Stomach smooth muscle (tissue), 2 donors: ENCODE measurements at regions not wholly inside any gene's neighbourhood (a gene's known extent, or its start where the extent isn't known, plus 50 kb on each side); places are given as distances from the start of the nearest gene placed in this dataset.

Source experiments
- H3K27ac ChIP-seq: one replicate; pipeline ENCODE4 v1.7.0; 2013; ENCODE audit warnings: mild to moderate bottlenecking, low read length, inconsistent platforms
- H3K27me3 ChIP-seq, 2 donors: one replicate each; pipeline ENCODE4 v1.7.0; 2013; ENCODE audit warnings: low read length in 2 of 2; ENCODE audit not compliant: insufficient read depth in 2 of 2, control insufficient read depth in 1 of 2
- H3K36me3 ChIP-seq, 2 donors: one replicate each; pipeline ENCODE4 v1.7.0; 2013; ENCODE audit warnings: low read length in 2 of 2; ENCODE audit not compliant: control insufficient read depth in 2 of 2, insufficient read depth in 2 of 2
- H3K4me1 ChIP-seq: one replicate; pipeline ENCODE4 v1.7.0; 2013; ENCODE audit warnings: low read length; ENCODE audit not compliant: control insufficient read depth, insufficient read depth
- H3K4me3 ChIP-seq, 2 donors: one replicate each; pipeline ENCODE4 v1.7.0; 2013; ENCODE audit warnings: low read length in 2 of 2
- H3K9ac ChIP-seq, 2 donors: one replicate each; pipeline ENCODE4 v1.7.0; 2013; ENCODE audit warnings: low read length in 2 of 2, mild to moderate bottlenecking in 1 of 2
- H3K9me3 ChIP-seq, 2 donors: one replicate each; pipeline ENCODE4 v1.7.0; 2013; ENCODE audit warnings: low read length in 2 of 2; ENCODE audit not compliant: control insufficient read depth in 2 of 2
- donor health status: healthy.
- donor health status: Pancreatic carcinoma.

GRCh38 chr5:174402222-174402812 is 322.1 kb upstream of the MSX2 start:
- peaks cover 0 to 10% of the 10 kb centered on the region in 2 donors for H3K27me3 ChIP-seq

GRCh38 chr5:174404848-174405247 is 319.5 kb upstream of the MSX2 start:
- Histone ChIP-seq H3K4me3 (no peak overlapping the region), H3K9ac (no peak overlapping the region), H3K36me3 (no peaks in the 10 kb centered on the region), H3K27me3 (peaks cover 0 to 8% of the 10 kb centered on the region in 2 donors), H3K4me1 (no peaks in the 10 kb centered on the region), H3K9me3 (peaks cover 0 to 3% of the 10 kb centered on the region in 2 donors), H3K27ac (no peak overlapping the region)

More at GRCh38 chr5:174402222-174402812, 322.1 kb upstream of the MSX2 start:
- H3K4me1 ChIP-seq: no peaks in the 10 kb centered on the region
- H3K4me3 ChIP-seq: no peak overlapping the region
- H3K27ac ChIP-seq: no peak overlapping the region
- no peak overlapping the region for H3K9ac ChIP-seq
- peaks cover 2 to 3% of the 10 kb centered on the region in 2 donors for H3K9me3 ChIP-seq
- H3K36me3 ChIP-seq: no peaks in the 10 kb centered on the region

- Histone ChIP-seq H3K9me3 (peaks cover 0 to 3% of the 10 kb centered on the region in 2 donors), H3K27me3 (peaks cover 0 to 8% of the 10 kb centered on the region in 2 donors), H3K36me3 (no peaks in the 10 kb centered on the region), H3K27ac (no peak overlapping the region), H3K9ac (no peak overlapping the region), H3K4me1 (no peaks in the 10 kb centered on the region), H3K4me3 (no peak overlapping the region)
Measured at GRCh38 chr5:174409070-174409469, 315.3 kb upstream of the MSX2 start.

GRCh38 chr5:174409971-174410370 is 314.4 kb upstream of the MSX2 start:
- H3K36me3 ChIP-seq: no peaks in the 10 kb centered on the region
- no peak overlapping the region for H3K27ac ChIP-seq
- H3K4me3 ChIP-seq: no peak overlapping the region
- peaks cover 0 to 3% of the 10 kb centered on the region in 2 donors for H3K9me3 ChIP-seq
- H3K27me3 ChIP-seq: peaks cover 0 to 3% of the 10 kb centered on the region in 2 donors
- H3K4me1 ChIP-seq: no peaks in the 10 kb centered on the region
- no peak overlapping the region for H3K9ac ChIP-seq

GRCh38 chr5:174410716-174411478 is 313.5 kb upstream of the MSX2 start:
- no peak overlapping the region for H3K27ac ChIP-seq
- no peaks in the 10 kb centered on the region for H3K4me1 ChIP-seq
- no peak overlapping the region for H3K4me3 ChIP-seq
- no peaks in the 10 kb centered on the region for H3K36me3 ChIP-seq
- H3K27me3 ChIP-seq: peaks cover 0 to 3% of the 10 kb centered on the region in 2 donors
- peaks cover 0 to 3% of the 10 kb centered on the region in 2 donors for H3K9me3 ChIP-seq
- no peak overlapping the region for H3K9ac ChIP-seq

GRCh38 chr5:174411479-174411819 is 312.9 kb upstream of the MSX2 start:
- no peak overlapping the region for H3K27ac ChIP-seq
- H3K36me3 ChIP-seq: no peaks in the 10 kb centered on the region

GRCh38 chr5:174412374-174412773 is 312.0 kb upstream of the MSX2 start:
- Histone ChIP-seq H3K9ac (no peak overlapping the region), H3K27ac (no peak overlapping the region), H3K4me1 (no peaks in the 10 kb centered on the region), H3K36me3 (no peaks in the 10 kb centered on the region), H3K9me3 (peaks cover 0 to 3% of the 10 kb centered on the region in 2 donors), H3K4me3 (no peak overlapping the region), H3K27me3 (peaks cover 0 to 5% of the 10 kb centered on the region in 2 donors)

More at GRCh38 chr5:174411479-174411819, 312.9 kb upstream of the MSX2 start:
- H3K4me3 ChIP-seq: no peak overlapping the region
- H3K9me3 ChIP-seq: peaks cover 0 to 3% of the 10 kb centered on the region in 2 donors
- peaks cover 0 to 5% of the 10 kb centered on the region in 2 donors for H3K27me3 ChIP-seq
- H3K9ac ChIP-seq: no peak overlapping the region
- H3K4me1 ChIP-seq: no peaks in the 10 kb centered on the region

- Histone ChIP-seq H3K9ac (no peak overlapping the region), H3K27ac (no peak overlapping the region), H3K4me3 (no peak overlapping the region), H3K27me3 (peaks cover 0 to 7% of the 10 kb centered on the region in 2 donors), H3K9me3 (peaks cover 0 to 3% of the 10 kb centered on the region in 2 donors), H3K4me1 (no peaks in the 10 kb centered on the region), H3K36me3 (no peaks in the 10 kb centered on the region)
Measured at GRCh38 chr5:174412941-174413340, 311.4 kb upstream of the MSX2 start.

- no peak overlapping the region for H3K4me3 ChIP-seq
Measured at GRCh38 chr5:174413567-174414314, 310.6 kb upstream of the MSX2 start.

GRCh38 chr5:174414315-174414710 is 310.1 kb upstream of the MSX2 start:
- H3K9ac ChIP-seq: no peak overlapping the region

More at GRCh38 chr5:174413567-174414314, 310.6 kb upstream of the MSX2 start:
- Histone ChIP-seq H3K27me3 (peaks cover 0 to 10% of the 10 kb centered on the region in 2 donors), H3K4me1 (no peaks in the 10 kb centered on the region), H3K27ac (no peak overlapping the region), H3K9me3 (peaks cover 0 to 3% of the 10 kb centered on the region in 2 donors), H3K36me3 (no peaks in the 10 kb centered on the region), H3K9ac (no peak overlapping the region)

More at GRCh38 chr5:174414315-174414710, 310.1 kb upstream of the MSX2 start:
- peaks cover 0 to 3% of the 10 kb centered on the region in 2 donors for H3K9me3 ChIP-seq
- H3K4me1 ChIP-seq: peaks cover 4% of the 10 kb centered on the region
- H3K36me3 ChIP-seq: no peaks in the 10 kb centered on the region
- peaks cover 0 to 7% of the 10 kb centered on the region in 2 donors for H3K27me3 ChIP-seq
- H3K4me3 ChIP-seq: no peak overlapping the region
- no peak overlapping the region for H3K27ac ChIP-seq
